ENCODE measurements at regions not wholly inside any gene's neighbourhood (a gene's known extent, or its start where the extent isn't known, plus 50 kb on each side); places are given as distances from the start of the nearest gene placed in this dataset.

DNA sequence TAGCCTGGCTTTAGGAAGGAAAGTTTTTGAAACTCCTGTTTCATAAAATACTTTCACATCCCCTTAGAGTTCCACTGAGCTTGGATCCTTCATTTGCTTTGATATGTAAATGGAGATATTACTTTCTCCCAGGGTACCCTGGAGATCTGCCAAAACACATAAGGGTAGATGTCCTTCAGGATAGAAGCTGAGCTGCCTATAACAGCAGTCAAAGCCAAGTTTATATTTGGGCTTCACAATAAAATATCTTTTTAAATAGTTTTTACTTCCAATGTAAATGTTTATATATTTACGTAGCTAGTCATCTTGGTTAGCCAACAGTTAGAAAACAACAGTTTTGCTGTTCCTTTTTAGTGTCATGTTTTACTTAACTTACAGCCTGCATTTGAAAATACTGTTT lies 742.3 kb upstream of the POU3F4 start:
- TF ChIP-seq CTCF (IDR thresholded peaks at IDR 0.05) (no peak), POLR2AphosphoS5 (IDR thresholded peaks at IDR 0.05) (no peak)
